ENCODE measurements at regions not wholly inside any gene's neighbourhood (a gene's known extent, or its start where the extent isn't known, plus 50 kb on each side); places are given as distances from the start of the nearest gene placed in this dataset.

DNA sequence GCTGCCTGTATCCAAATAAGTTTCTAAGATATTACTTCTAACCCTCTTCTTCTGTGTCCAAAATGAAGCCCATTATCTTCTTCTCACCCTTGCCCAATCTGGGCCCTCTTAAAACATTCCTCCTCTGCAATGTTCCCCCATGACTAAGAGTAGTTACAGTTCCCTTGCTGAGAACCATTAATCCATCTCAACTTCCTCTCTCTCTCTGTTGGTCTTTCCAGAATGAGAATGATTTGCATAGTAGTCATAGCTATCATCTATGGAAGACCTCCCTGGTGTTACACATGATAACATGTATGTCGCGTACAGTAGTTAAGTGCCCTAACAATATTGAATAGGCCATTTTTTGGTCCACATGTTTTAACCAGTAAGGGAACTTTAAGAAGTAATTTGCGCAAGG, 177.9 kb downstream of the ANXA2 start:
- Histone ChIP-seq H3K36me3 (ENCODE audit: control insufficient read depth in 2 of 2, insufficient read depth in 2 of 2, low read length in 1 of 2) (no peaks in the 10 kb centered on the region), H3K4me2 (ENCODE audit: control insufficient read depth, insufficient read depth) (no peak overlapping the region), H3K4me3 (no peak overlapping the region), H3K9ac (ENCODE audit: control insufficient read depth, insufficient read depth, low read length) (no peak overlapping the region), H3K9me3 (replicated peaks; ENCODE audit: control insufficient read depth, insufficient read depth, low read length) (no peaks in the 10 kb centered on the region), H3K79me2 (ENCODE audit: control insufficient read depth, insufficient read depth, low read length) (no peaks in the 10 kb centered on the region), H2AFZ (ENCODE audit: control insufficient read depth, low read depth, low read length) (no peak overlapping the region), H3K4me1 (ENCODE audit: control insufficient read depth, insufficient read depth, low read length) (no peaks in the 10 kb centered on the region), H4K20me1 (ENCODE audit: control insufficient read depth, insufficient read depth) (no peaks in the 10 kb centered on the region), H3K27me3 (replicated peaks in 1 of 2; ENCODE audit: control insufficient read depth in 2 of 2, insufficient read depth in 2 of 2, low read length in 1 of 2) (no peaks in the 10 kb centered on the region; a peak in 2 of 4 replicates), H3K27ac (ENCODE audit: control insufficient read depth, insufficient read depth) (no peak overlapping the region)
- no peak for FAIRE-seq
- POLR2A ChIA-PET = no interaction called here
- SMC1A ChIA-PET (ENCODE audit: uncharacterized antibody, unreplicated experiment) = no interaction called here
- RAD21 ChIA-PET (ENCODE audit: unreplicated experiment) = no interaction called here
- no TSS peak for BruUV-seq (replicated peaks)
- DNase-seq (ENCODE audit: low read depth, low spot score) = no peak
- WGBS (ENCODE audit: insufficient coverage, insufficient replicate concordance, low lambda C conversion rate, missing lambda C conversion rate) = 94% methylated on average over 3 of the region's 3 CpGs
- TF ChIP-seq POU2F2 (IDR thresholded peaks at IDR 0.05; ENCODE audit: borderline replicate concordance, low read depth, low read length) (no peak), ZNF274 (IDR thresholded peaks at IDR 0.05; ENCODE audit: insufficient read depth, insufficient read length) (no peak), SIX5 (IDR thresholded peaks at IDR 0.05; ENCODE audit: low read depth, low read length, severe bottlenecking) (no peak), WRNIP1 (IDR thresholded peaks at IDR 0.05; ENCODE audit: borderline replicate concordance, low read depth, low read length) (no peak), HDGF (IDR thresholded peaks at IDR 0.05) (no peak), MYB (IDR thresholded peaks at IDR 0.05; ENCODE audit: borderline replicate concordance, low read depth, low read length) (no peak), RAD51 (IDR thresholded peaks at IDR 0.05) (no peak), LARP7 (IDR thresholded peaks at IDR 0.05) (no peak), SRF (IDR thresholded peaks at IDR 0.05; ENCODE audit: low read depth in 2 of 2, low read length in 2 of 2) (no peak), MEF2A (IDR thresholded peaks at IDR 0.05; ENCODE audit: insufficient read depth, low read depth, low read length) (no peak)
- TF ChIP-seq, protein P1, sequence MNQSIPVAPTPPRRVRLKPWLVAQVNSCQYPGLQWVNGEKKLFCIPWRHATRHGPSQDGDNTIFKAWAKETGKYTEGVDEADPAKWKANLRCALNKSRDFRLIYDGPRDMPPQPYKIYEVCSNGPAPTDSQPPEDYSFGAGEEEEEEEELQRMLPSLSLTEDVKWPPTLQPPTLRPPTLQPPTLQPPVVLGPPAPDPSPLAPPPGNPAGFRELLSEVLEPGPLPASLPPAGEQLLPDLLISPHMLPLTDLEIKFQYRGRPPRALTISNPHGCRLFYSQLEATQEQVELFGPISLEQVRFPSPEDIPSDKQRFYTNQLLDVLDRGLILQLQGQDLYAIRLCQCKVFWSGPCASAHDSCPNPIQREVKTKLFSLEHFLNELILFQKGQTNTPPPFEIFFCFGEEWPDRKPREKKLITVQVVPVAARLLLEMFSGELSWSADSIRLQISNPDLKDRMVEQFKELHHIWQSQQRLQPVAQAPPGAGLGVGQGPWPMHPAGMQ (IDR thresholded peaks at IDR 0.05; ENCODE audit: borderline replicate concordance) = no peak
- CTCF ChIA-PET = no interaction called here
- no peak for ATAC-seq
- in situ Hi-C loops (cut with MboI) (no loop called here), intact Hi-C loops (cut with micrococcal nuclease; ENCODE audit: unreplicated experiment) (no loop called here)

Data from GM12878 (cell line).